Muscle layer of duodenum (tissue), 2 donors: ENCODE measurements at regions not wholly inside any gene's neighbourhood (a gene's known extent, or its start where the extent isn't known, plus 50 kb on each side); places are given as distances from the start of the nearest gene placed in this dataset.

ENCODE experiments used
- H3K27ac ChIP-seq: one replicate; pipeline ENCODE4 v1.7.0; 2013; ENCODE audit warnings: mild to moderate bottlenecking, low read length
- H3K27me3 ChIP-seq: one replicate; pipeline ENCODE4 v1.7.0; 2013; ENCODE audit warnings: low read depth, mild to moderate bottlenecking, control low read depth, low read length
- H3K36me3 ChIP-seq, 2 donors: one replicate each; pipeline ENCODE4 v1.7.0; 2013; ENCODE audit warnings: low read length in 2 of 2, control low read depth in 1 of 2, mild to moderate bottlenecking in 1 of 2; ENCODE audit not compliant: insufficient read depth in 2 of 2, control insufficient read depth in 1 of 2
- H3K4me1 ChIP-seq, 2 donors: one replicate each; pipeline ENCODE4 v1.7.0; 2013; ENCODE audit warnings: low read length in 2 of 2, mild to moderate bottlenecking in 2 of 2, control low read depth in 1 of 2, moderate library complexity in 1 of 2; ENCODE audit not compliant: insufficient read depth in 2 of 2, control insufficient read depth in 1 of 2
- H3K4me3 ChIP-seq, 2 donors: one replicate each; pipeline ENCODE4 v1.7.0; 2013; ENCODE audit warnings: low read length in 2 of 2, low read depth in 1 of 2, mild to moderate bottlenecking in 1 of 2
- H3K9me3 ChIP-seq, 2 donors: one replicate each; pipeline ENCODE4 v1.7.0; 2013; ENCODE audit warnings: low read length in 2 of 2, control low read depth in 1 of 2, mild to moderate bottlenecking in 1 of 2; ENCODE audit not compliant: control insufficient read depth in 1 of 2
- donor health status: healthy.

- Histone ChIP-seq H3K36me3 (no peaks in the 10 kb centered on the region), H3K27ac (no peak overlapping the region), H3K9me3 (no peaks in the 10 kb centered on the region), H3K4me3 (no peak overlapping the region), H3K4me1 (no peaks in the 10 kb centered on the region), H3K27me3 (no peaks in the 10 kb centered on the region)
These were observed 474.7 kb upstream of the SEMA3A start for GRCh38 chr7:84669177-84669732.

- Histone ChIP-seq H3K27ac (no peak overlapping the region), H3K4me1 (no peaks in the 10 kb centered on the region), H3K27me3 (no peaks in the 10 kb centered on the region), H3K4me3 (no peak overlapping the region), H3K9me3 (no peaks in the 10 kb centered on the region), H3K36me3 (no peaks in the 10 kb centered on the region)
These were observed 473.5 kb upstream of the SEMA3A start for GRCh38 chr7:84668116-84668515.

- no peak overlapping the region for H3K4me3 ChIP-seq
- no peaks in the 10 kb centered on the region for H3K4me1 ChIP-seq
- H3K27ac ChIP-seq: no peak overlapping the region
- no peaks in the 10 kb centered on the region for H3K9me3 ChIP-seq
- no peaks in the 10 kb centered on the region for H3K27me3 ChIP-seq
- H3K36me3 ChIP-seq: no peaks in the 10 kb centered on the region
These were observed 472.1 kb upstream of the SEMA3A start for GRCh38 chr7:84666651-84667050.

GRCh38 chr7:84665339-84665738, 470.8 kb upstream of the SEMA3A start:
- Histone ChIP-seq H3K4me3 (no peak overlapping the region), H3K27ac (no peak overlapping the region), H3K36me3 (no peaks in the 10 kb centered on the region), H3K9me3 (no peaks in the 10 kb centered on the region), H3K27me3 (no peaks in the 10 kb centered on the region), H3K4me1 (no peaks in the 10 kb centered on the region)

DNA sequence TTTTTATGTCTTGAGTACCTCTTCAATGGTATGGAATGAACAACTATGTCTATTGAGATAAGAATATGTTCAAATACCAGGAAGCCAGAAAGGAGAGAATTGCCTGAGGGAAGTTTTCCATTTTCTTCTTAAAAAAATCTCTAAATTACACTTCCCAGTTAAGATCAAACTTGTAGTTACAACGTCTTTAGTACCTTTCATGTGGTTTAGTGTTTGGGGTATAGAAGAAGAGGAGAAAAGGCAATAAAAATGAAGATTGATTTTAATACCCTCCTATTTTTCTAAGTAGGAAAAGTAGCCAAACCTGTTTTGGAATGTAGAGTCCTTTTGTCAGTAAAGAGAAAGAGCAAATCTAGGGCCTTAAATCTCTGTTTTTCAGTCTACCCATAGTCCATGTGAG, 470.0 kb upstream of the SEMA3A start:
- Histone ChIP-seq H3K36me3 (no peaks in the 10 kb centered on the region), H3K27me3 (no peaks in the 10 kb centered on the region), H3K9me3 (no peaks in the 10 kb centered on the region), H3K27ac (no peak overlapping the region), H3K4me3 (no peak overlapping the region), H3K4me1 (no peaks in the 10 kb centered on the region)

GRCh38 chr7:84663224-84663623, 468.6 kb upstream of the SEMA3A start:
- no peaks in the 10 kb centered on the region for H3K4me1 ChIP-seq
- no peaks in the 10 kb centered on the region for H3K9me3 ChIP-seq
- H3K4me3 ChIP-seq: no peak overlapping the region

GRCh38 chr7:84658286-84658685, 463.7 kb upstream of the SEMA3A start:
- Histone ChIP-seq H3K4me1 (no peaks in the 10 kb centered on the region), H3K27me3 (no peaks in the 10 kb centered on the region), H3K9me3 (no peaks in the 10 kb centered on the region), H3K4me3 (no peak overlapping the region), H3K27ac (no peak overlapping the region), H3K36me3 (no peaks in the 10 kb centered on the region)

More at GRCh38 chr7:84663224-84663623, 468.6 kb upstream of the SEMA3A start:
- Histone ChIP-seq H3K36me3 (no peaks in the 10 kb centered on the region), H3K27me3 (no peaks in the 10 kb centered on the region), H3K27ac (no peak overlapping the region)

DNA sequence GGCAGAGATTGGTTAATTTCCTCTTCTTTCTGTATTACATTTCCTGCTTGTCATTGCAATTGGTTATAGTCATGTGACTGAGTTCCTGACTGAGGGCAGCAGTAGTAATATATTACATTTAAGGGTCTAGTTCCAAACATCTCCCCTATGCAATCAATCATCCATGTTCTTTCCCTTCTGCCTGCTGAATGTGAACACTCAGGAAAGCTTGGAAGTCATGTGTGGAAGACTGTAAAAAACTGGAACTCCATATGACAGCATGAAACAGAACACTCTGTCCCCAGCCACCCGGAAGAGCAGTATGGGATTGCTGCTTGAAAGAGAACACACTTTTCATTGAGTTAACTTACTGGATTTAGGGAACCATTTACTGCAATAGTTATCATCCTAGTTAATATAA, 459.7 kb upstream of the SEMA3A start:
- Histone ChIP-seq H3K4me3 (no peak overlapping the region), H3K9me3 (no peaks in the 10 kb centered on the region)

DNA sequence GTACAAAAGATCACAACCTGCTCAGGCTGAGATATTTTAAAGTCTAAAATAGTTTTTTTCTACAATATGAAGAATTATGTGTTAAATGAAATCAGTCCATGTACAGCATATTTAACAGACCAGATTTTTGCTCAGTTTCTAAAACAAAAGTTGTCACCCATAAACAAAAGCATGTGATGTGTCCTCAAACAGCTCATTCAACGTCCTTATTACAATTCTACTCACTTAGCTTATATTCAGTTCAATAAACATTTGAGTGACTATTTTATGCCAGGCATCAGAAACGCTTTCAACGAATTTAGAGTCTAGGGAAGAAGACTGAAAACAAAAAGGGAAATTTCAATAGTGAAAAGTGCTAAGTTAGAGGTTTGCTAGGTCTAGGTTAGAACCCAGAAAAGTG, 457.3 kb upstream of the SEMA3A start:
- H3K36me3 ChIP-seq: no peaks in the 10 kb centered on the region
- H3K4me1 ChIP-seq: no peaks in the 10 kb centered on the region
- H3K9me3 ChIP-seq: no peaks in the 10 kb centered on the region

More for the DNA sequence above, 459.7 kb upstream of the SEMA3A start:
- Histone ChIP-seq H3K27ac (no peak overlapping the region), H3K4me1 (no peaks in the 10 kb centered on the region), H3K27me3 (no peaks in the 10 kb centered on the region), H3K36me3 (no peaks in the 10 kb centered on the region)

DNA sequence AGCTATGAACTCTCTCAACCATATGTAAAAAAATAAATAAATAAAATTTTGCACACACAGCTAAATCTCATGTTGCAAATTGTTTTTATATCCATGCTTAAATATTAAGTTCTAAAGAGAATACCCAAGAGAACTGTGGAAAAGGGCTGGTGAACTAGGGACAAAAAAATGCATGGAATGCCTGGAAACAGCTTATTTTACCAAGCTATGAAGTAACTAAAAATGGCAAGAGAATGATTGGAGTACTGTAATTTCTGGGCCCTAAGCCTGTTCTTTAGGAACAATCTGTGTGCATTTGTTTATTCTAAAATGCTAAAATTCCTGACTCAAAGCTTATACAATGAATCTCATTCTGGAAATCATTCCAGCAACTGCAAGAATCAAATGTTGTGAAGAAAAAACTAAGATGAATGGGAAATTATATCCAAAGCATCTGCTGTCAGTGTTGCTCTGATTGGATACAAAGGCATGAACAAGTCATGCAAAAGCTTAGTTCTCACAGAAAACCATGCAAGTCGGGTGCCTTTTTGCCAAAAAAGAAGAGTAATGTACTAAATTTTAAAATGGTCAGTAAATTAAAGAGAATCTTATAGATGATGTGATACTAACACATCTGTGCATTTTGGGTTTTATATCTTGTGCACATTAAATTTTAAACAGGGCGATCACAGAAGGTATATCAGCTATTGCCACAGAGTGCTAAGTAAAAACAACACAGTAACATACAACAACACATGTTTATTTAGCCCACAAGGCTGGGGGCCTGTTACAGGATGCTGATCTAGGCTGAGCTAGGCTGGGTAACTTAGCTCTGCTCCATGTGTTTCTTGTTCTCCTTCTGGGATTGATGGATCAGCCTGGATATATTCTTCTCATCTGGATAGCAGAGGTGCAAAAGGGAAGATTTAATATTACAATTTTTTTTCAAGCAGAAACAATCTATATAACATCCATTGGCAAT, 453.5 kb upstream of the SEMA3A start:
- Histone ChIP-seq H3K27ac (no peak overlapping the region), H3K27me3 (no peaks in the 10 kb centered on the region), H3K9me3 (no peaks in the 10 kb centered on the region), H3K4me3 (no peak overlapping the region), H3K36me3 (no peaks in the 10 kb centered on the region), H3K4me1 (no peaks in the 10 kb centered on the region)

More for the DNA sequence above, 457.3 kb upstream of the SEMA3A start:
- Histone ChIP-seq H3K27ac (no peak overlapping the region), H3K27me3 (no peaks in the 10 kb centered on the region), H3K4me3 (no peak overlapping the region)

GRCh38 chr7:84642611-84643010, 448.0 kb upstream of the SEMA3A start:
- Histone ChIP-seq H3K4me1 (no peaks in the 10 kb centered on the region), H3K27me3 (no peaks in the 10 kb centered on the region), H3K27ac (no peak overlapping the region), H3K36me3 (no peaks in the 10 kb centered on the region), H3K4me3 (no peak overlapping the region), H3K9me3 (no peaks in the 10 kb centered on the region)
